Spleen (tissue), 11 donors: ENCODE measurements at regions not wholly inside any gene's neighbourhood (a gene's known extent, or its start where the extent isn't known, plus 50 kb on each side); places are given as distances from the start of the nearest gene placed in this dataset.
"Not testable (repeated sequence)": the region's sequence is repeated elsewhere in the genome, so short reads cannot be mapped to it uniquely, and the experiment has no call there.

Experiments used
- DNase-seq: peaks from one replicate; pipeline ENCODE4 v3.0.0-alpha.2; 2020
- H3K27ac ChIP-seq, 8 donors: fragments of 200-600 bp; sonication (generic) in 7 of 8; 1 replicate in 4 of 8; 2 replicates in 4 of 8; pipeline versions ENCODE4 v1.5.0 to v1.8.0; 2016 to 2021; ENCODE audit warnings: inconsistent platforms in 4 of 8, mild to moderate bottlenecking in 4 of 8, moderate library complexity in 1 of 8
- H3K27me3 ChIP-seq, 7 donors: fragments of 200-600 bp; sonication (generic) in 6 of 7; replicated peaks in 1 of 7; 1 replicate in 4 of 7; 2 replicates in 3 of 7; pipeline versions ENCODE4 v1.5.0 to v1.8.0; 2016 to 2021; ENCODE audit warnings: inconsistent platforms in 3 of 7, mild to moderate bottlenecking in 1 of 7
- H3K36me3 ChIP-seq, 6 donors: fragments of 200-600 bp; sonication (generic) in 5 of 6; 1 replicate in 4 of 6; 2 replicates in 2 of 6; pipeline versions ENCODE4 v1.5.0 to v1.8.0; 2016 to 2021; ENCODE audit warnings: inconsistent platforms in 2 of 6
- H3K4me1 ChIP-seq, 6 donors: fragments of 200-600 bp; sonication (generic) in 5 of 6; 1 replicate in 3 of 6; 2 replicates in 3 of 6; pipeline versions ENCODE4 v1.5.0 to v1.8.0; 2016 to 2021; ENCODE audit warnings: inconsistent platforms in 3 of 6
- H3K4me3 ChIP-seq, 8 donors: fragments of 200-600 bp; sonication (generic) in 7 of 8; 1 replicate in 4 of 8; 2 replicates in 4 of 8; pipeline versions ENCODE4 v1.5.0 to v1.8.0; 2016 to 2021; ENCODE audit warnings: inconsistent platforms in 4 of 8, mild to moderate bottlenecking in 4 of 8, moderate library complexity in 2 of 8
- H3K9me3 ChIP-seq, 8 donors: fragments of 200-600 bp; sonication (generic) in 7 of 8; 1 replicate in 4 of 8; 2 replicates in 4 of 8; pipeline versions ENCODE4 v1.5.0 to v1.8.0; 2016 to 2021; ENCODE audit warnings: inconsistent platforms in 4 of 8
- CTCF ChIP-seq, 11 experiments: fragments of 200-600 bp in 7 of 11; fragments of 450-650 bp in 4 of 11; sonication (generic) in 4 of 11; IDR thresholded peaks in 8 of 11; conservative IDR thresholded peaks in 3 of 11; 1 replicate in 7 of 11; 2 replicates in 4 of 11; pipeline versions ENCODE4 v1.4.0 to v1.8.0; 2016 to 2021; ENCODE audit warnings: antibody characterized with exemption in 11 of 11, inconsistent platforms in 4 of 11, mild to moderate bottlenecking in 1 of 11
- POLR2A ChIP-seq, 3 donors: fragments of 450-650 bp; IDR thresholded peaks; one replicate each; pipeline ENCODE4 v1.5.1; 2017; ENCODE audit warnings: antibody characterized with exemption in 3 of 3, mild to moderate bottlenecking in 1 of 3
- POLR2AphosphoS5 ChIP-seq, 3 donors: sonication (generic); formaldehyde crosslinking; IDR thresholded peaks; one replicate each; pipeline ENCODE4 v1.5.1; 2017; ENCODE audit warnings: antibody characterized with exemption in 3 of 3
- WGBS, 5 donors: extraction: QIAGEN DNeasy Blood & Tissue Kit in 3 of 5; methylation state at CpG; one replicate each; pipeline versions ENCODE4 v1.1.5 to v1.1.7; 2013 to 2018; 5-methylcytosine and 5-hydroxymethylcytosine counted together
- intact Hi-C: fragments of 100-400 bp; cut with DNase I; formaldehyde crosslinking; loops from one replicate; pipeline ENCODE4 v1.15.0; 2023; ENCODE audit warnings: low total_unique reads
- donor health status: healthy with polysubstance abuse.
- donor health status: DM: no; HTN: no; CAD: no; lungs with moderate emphysema.
- donor health status: DM: no; HTN: no; CAD: no.
- donor health status: Bipolar disorder and iron deficiency.
- donor health status: healthy.
- donor health status: DM: no; HTN: no; CAD: no.
- donor health status: DM: yes; HTN: yes; CAD: no.

GRCh38 chr15:69679623-69680228 lies 227.1 kb downstream of the RPLP1 start:
- Histone ChIP-seq H3K4me3 (no peak overlapping the region), H3K27me3 (peaks cover 0 to 9% (median 0%) of the 10 kb centered on the region in 7 donors), H3K27ac (peak overlapping the region in 1 of 8 donors; percentile 30), H3K4me1 (peaks cover 0 to 6% (median 0%) of the 10 kb centered on the region in 6 donors), H3K9me3 (peaks cover 0 to 22% (median 13%) of the 10 kb centered on the region in 8 donors), H3K36me3 (no peaks in the 10 kb centered on the region)
- no peak for DNase-seq
- 52 to 69% (median 64%) methylated on average over 9 of the region's 9 CpGs for WGBS, 5 donors
- no peak for TF ChIP-seq POLR2AphosphoS5 (IDR thresholded peaks at IDR 0.05)
- TF ChIP-seq POLR2A (IDR thresholded peaks at IDR 0.05), result no peak
- no peak for TF ChIP-seq CTCF (IDR thresholded peaks at IDR 0.05 in 8 of 11, conservative IDR thresholded peaks at IDR 0.05 in 3 of 11)
- intact Hi-C loops, result no loop called here

- H3K36me3 ChIP-seq, DNase-seq, H3K4me3 ChIP-seq, H3K27ac ChIP-seq, H3K4me1 ChIP-seq, intact Hi-C loops: not testable (repeated sequence)
- Histone ChIP-seq H3K9me3 (peaks cover 0 to 49% (median 36%) of the 10 kb centered on the region in 8 donors), H3K27me3 (peaks cover 0 to 16% (median 0%) of the 10 kb centered on the region in 7 donors)
- 74 to 88% (median 78%) methylated on average over 4 of the region's 4 CpGs for WGBS, 5 donors
Measured at GRCh38 chr15:69684823-69685222, 232.2 kb downstream of the RPLP1 start.

GRCh38 chr15:69685512-69686452 lies 233.2 kb downstream of the RPLP1 start:
- TF ChIP-seq POLR2AphosphoS5 (IDR thresholded peaks at IDR 0.05) (no peak), POLR2A (IDR thresholded peaks at IDR 0.05) (no peak), CTCF (IDR thresholded peaks at IDR 0.05 in 8 of 11, conservative IDR thresholded peaks at IDR 0.05 in 3 of 11) (no peak)
- no peak for DNase-seq
- no peaks in the 10 kb centered on the region for H3K4me1 ChIP-seq
- no peak overlapping the region for H3K4me3 ChIP-seq
- intact Hi-C loops, result no loop called here
- no peak overlapping the region for H3K27ac ChIP-seq
- peaks cover 0 to 16% (median 0%) of the 10 kb centered on the region in 7 donors for H3K27me3 ChIP-seq
- H3K36me3 ChIP-seq, result peaks cover 0 to 5% (median 0%) of the 10 kb centered on the region in 6 donors
- peaks cover 0 to 57% (median 42%) of the 10 kb centered on the region in 8 donors for H3K9me3 ChIP-seq
- WGBS, 5 donors, result 53 to 79% (median 65%) methylated on average over 8 of the region's 8 CpGs

GRCh38 chr15:69686626-69687025 lies 234.0 kb downstream of the RPLP1 start:
- Histone ChIP-seq H3K9me3 (peaks cover 0 to 55% (median 42%) of the 10 kb centered on the region in 8 donors), H3K27ac (no peak overlapping the region), H3K27me3 (peaks cover 0 to 16% (median 0%) of the 10 kb centered on the region in 7 donors), H3K36me3 (peaks cover 0 to 5% (median 0%) of the 10 kb centered on the region in 6 donors), H3K4me3 (no peak overlapping the region), H3K4me1 (peaks cover 0 to 6% (median 0%) of the 10 kb centered on the region in 6 donors)
- 84 to 86% (median 84%) methylated on average over 7 of the region's 7 CpGs for WGBS, 5 donors
- no peak for DNase-seq
- no peak for TF ChIP-seq POLR2A (IDR thresholded peaks at IDR 0.05)
- no peak for TF ChIP-seq CTCF (IDR thresholded peaks at IDR 0.05 in 8 of 11, conservative IDR thresholded peaks at IDR 0.05 in 3 of 11)
- TF ChIP-seq POLR2AphosphoS5 (IDR thresholded peaks at IDR 0.05), result no peak
- intact Hi-C loops, result no loop called here
